GM20000 (cell line): ENCODE measurements at regions not wholly inside any gene's neighbourhood (a gene's known extent, or its start where the extent isn't known, plus 50 kb on each side); places are given as distances from the start of the nearest gene placed in this dataset.

ENCODE experiments used
- DNase-seq: peaks from one replicate; pipeline ENCODE4 v3.0.0; 2012; ENCODE audit warnings: low spot score
- CTCF ChIP-seq: IDR thresholded peaks from 2 replicates; pipeline ENCODE4 v1.5.1; 2012; ENCODE audit warnings: mild to moderate bottlenecking, control low read depth; ENCODE audit errors: extremely low read depth, missing control alignments

DNA sequence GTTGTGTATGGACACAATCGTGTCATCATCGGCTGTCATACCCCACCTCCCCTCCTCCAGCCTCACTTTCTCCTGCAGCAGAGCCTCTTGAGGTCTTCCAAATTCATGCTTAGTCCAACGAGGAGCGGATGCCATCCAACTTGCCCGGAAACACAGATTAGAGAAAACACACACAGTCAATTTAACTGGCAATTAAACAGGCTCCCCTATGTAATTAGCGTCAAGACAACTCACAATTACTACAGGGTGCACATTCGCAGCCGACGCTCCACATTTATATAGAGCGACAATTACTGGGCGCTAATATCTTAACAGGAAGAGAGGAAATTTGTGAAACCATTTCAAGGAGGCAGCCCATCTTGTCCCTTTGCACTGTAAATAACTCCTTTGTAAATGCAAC, 86.0 kb upstream of the ZNF618 start:
- no peak for DNase-seq
- TF ChIP-seq CTCF, result no peak

DNA sequence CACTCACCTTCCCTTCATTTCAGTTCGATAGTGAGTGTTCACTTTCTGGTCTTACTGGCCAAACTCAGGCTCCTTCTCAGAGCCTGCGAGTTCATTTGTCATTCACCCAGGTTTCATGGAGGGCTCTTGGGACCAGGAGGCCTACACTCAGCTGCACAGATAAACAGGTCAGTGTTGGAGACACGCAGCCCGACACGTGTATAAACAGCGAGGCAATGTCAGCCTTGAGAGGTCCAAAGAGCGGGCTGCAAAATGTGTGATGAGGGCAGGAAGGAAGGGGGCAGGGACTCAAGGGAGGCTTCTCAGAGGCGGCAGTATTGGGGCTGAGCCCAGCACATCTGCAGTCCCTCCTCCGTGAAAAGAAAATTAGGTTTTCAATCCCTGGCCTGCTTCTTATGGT, 82.6 kb upstream of the ZNF618 start:
- no peak for TF ChIP-seq CTCF
- no peak for DNase-seq

GRCh38 chr9:113794721-113795120, 81.4 kb upstream of the ZNF618 start:
- TF ChIP-seq CTCF, result no peak
- no peak for DNase-seq

DNA sequence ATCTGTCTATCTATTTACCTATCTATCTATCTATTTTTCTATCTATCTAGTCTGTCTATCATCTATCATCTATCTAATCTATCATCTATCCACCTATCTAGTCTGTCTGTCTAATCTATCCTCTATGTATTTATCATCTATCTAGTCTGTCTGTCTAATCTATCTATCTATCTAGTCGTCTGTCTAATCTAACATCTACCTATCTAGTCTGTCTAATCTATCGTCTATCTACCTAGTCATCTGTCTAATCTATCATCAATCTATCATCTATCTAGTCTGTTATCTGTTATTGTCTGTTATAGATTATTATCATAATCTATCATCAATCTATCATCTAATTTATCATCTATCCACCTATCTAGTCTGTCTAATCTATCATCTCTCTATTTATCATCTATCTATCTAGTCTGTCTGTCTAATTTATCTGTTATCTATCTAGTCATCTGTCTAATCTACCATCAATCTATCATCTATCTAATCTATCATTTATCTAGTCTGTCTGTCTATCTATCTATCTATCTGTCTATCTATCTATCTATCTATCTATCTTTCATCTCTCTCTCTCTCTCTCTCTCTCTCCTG, 80.2 kb upstream of the ZNF618 start:
- TF ChIP-seq CTCF, result no peak
- DNase-seq, result no peak

GRCh38 chr9:113796646-113797426, 79.3 kb upstream of the ZNF618 start:
- no peak for DNase-seq
- no peak for TF ChIP-seq CTCF

- TF ChIP-seq CTCF, result no peak
- no peak for DNase-seq
These were observed 77.8 kb upstream of the ZNF618 start for GRCh38 chr9:113798062-113799030.

DNA sequence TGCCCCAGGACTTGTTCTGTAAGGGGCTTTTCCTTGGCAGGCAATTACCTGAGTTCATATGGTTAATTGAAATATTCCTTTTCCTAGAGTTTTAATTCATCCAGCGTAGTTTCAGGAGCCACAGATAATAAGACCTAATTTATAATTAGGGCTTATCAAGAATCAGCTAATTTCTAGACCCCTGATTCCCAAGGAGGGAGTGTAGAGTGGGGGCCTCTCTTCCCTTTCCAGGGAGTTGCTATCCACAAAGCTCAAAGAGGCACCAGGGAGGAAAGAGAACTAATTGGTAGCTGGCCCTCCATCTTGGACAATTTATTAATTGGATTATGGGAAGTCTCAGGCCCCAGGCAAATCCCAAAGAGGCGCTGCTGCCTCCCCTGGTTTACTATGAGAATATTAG, 75.8 kb upstream of the ZNF618 start:
- no peak for DNase-seq
- no peak for TF ChIP-seq CTCF
